ENCODE measurements at regions not wholly inside any gene's neighbourhood (a gene's known extent, or its start where the extent isn't known, plus 50 kb on each side); places are given as distances from the start of the nearest gene placed in this dataset.

GRCh38 chr1:34470401-34470800 lies 284.4 kb upstream of the GJB5 start:
- TF ChIP-seq FOXA1 (IDR thresholded peaks at IDR 0.05): no peak
- no peak for TF ChIP-seq L3MBTL2 (conservative IDR thresholded peaks at IDR 0.05)
- TF ChIP-seq FOXM1 (IDR thresholded peaks at IDR 0.05; ENCODE audit: borderline replicate concordance): no peak
- no peak for TF ChIP-seq ELF4 (IDR thresholded peaks at IDR 0.05)
- TF ChIP-seq BHLHE40 (IDR thresholded peaks at IDR 0.05; ENCODE audit: borderline replicate concordance): no peak
- TF ChIP-seq CTBP1 (IDR thresholded peaks at IDR 0.05; ENCODE audit: borderline replicate concordance): no peak
- no peak for TF ChIP-seq TARDBP (IDR thresholded peaks at IDR 0.05)
- TF ChIP-seq SP1 (IDR thresholded peaks at IDR 0.05): no peak
- no peak for TF ChIP-seq FOXK2 (IDR thresholded peaks at IDR 0.05)
- TF ChIP-seq NFRKB (IDR thresholded peaks at IDR 0.05): no peak
- no peak for TF ChIP-seq HDGF (IDR thresholded peaks at IDR 0.05; ENCODE audit: borderline replicate concordance)
- no peak for TF ChIP-seq ARNT (IDR thresholded peaks at IDR 0.05)
- TF ChIP-seq SUZ12 (IDR thresholded peaks at IDR 0.05): no peak
